ENCODE measurements at regions not wholly inside any gene's neighbourhood (a gene's known extent, or its start where the extent isn't known, plus 50 kb on each side); places are given as distances from the start of the nearest gene placed in this dataset.
"Not testable (repeated sequence)": the region's sequence is repeated elsewhere in the genome, so short reads cannot be mapped to it uniquely, and the experiment has no call there.

GRCh38 chr4:112731715-112732114 is 94.8 kb downstream of the LARP7 start:
- ChIA-PET POLR2A (no interaction called here), CTCF (no interaction called here)
- DNase-seq (ENCODE audit: extremely low spot score), result no peak
- TF ChIP-seq ARNT (IDR thresholded peaks at IDR 0.05), result no peak
- no peak for TF ChIP-seq BHLHE40 (IDR thresholded peaks at IDR 0.05; ENCODE audit: borderline replicate concordance)
- TF ChIP-seq, protein P1, sequence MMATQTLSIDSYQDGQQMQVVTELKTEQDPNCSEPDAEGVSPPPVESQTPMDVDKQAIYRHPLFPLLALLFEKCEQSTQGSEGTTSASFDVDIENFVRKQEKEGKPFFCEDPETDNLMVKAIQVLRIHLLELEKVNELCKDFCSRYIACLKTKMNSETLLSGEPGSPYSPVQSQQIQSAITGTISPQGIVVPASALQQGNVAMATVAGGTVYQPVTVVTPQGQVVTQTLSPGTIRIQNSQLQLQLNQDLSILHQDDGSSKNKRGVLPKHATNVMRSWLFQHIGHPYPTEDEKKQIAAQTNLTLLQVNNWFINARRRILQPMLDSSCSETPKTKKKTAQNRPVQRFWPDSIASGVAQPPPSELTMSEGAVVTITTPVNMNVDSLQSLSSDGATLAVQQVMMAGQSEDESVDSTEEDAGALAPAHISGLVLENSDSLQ (IDR thresholded peaks at IDR 0.05), result no peak
- TF ChIP-seq L3MBTL2 (conservative IDR thresholded peaks at IDR 0.05), result no peak
- no peak for TF ChIP-seq TARDBP (IDR thresholded peaks at IDR 0.05)
- no peak for TF ChIP-seq FOXK2 (IDR thresholded peaks at IDR 0.05)
- TF ChIP-seq SUZ12 (IDR thresholded peaks at IDR 0.05), result no peak
- TF ChIP-seq SP1 (IDR thresholded peaks at IDR 0.05), result no peak
- no peak for TF ChIP-seq CTBP1 (IDR thresholded peaks at IDR 0.05; ENCODE audit: borderline replicate concordance)
- no peak for TF ChIP-seq FOXA1 (IDR thresholded peaks at IDR 0.05)
- no peak for TF ChIP-seq FOXM1 (IDR thresholded peaks at IDR 0.05; ENCODE audit: borderline replicate concordance)
- no peak for TF ChIP-seq HDGF (IDR thresholded peaks at IDR 0.05; ENCODE audit: borderline replicate concordance)
- TF ChIP-seq LEF1 (IDR thresholded peaks at IDR 0.05; ENCODE audit: borderline replicate concordance), result no peak
- TF ChIP-seq ZNF384 (IDR thresholded peaks at IDR 0.05), result no peak
- TF ChIP-seq NFRKB (IDR thresholded peaks at IDR 0.05), result no peak
- TF ChIP-seq ELF4 (IDR thresholded peaks at IDR 0.05), result no peak

DNA sequence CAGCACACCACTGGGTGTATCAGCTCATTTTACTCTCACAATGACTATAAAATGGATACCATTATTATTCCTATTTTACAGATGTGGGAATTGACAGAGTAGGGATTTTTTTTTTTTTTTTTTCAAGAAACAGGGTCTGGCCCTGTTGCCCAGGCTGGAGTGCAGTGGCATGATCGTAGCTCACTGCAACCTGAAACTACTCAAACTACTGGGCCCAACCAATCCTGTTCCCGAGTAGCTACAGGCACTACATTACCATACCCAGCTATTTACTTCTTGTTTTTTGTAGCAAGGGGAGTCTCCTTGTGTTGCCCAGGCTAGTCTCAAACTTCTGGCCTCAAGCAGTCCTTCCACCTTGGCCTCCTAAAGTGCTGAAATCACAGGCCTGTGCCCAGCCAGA is 95.2 kb downstream of the LARP7 start:
- ChIA-PET CTCF (no interaction called here), POLR2A (no interaction called here)
- TF ChIP-seq NFRKB (IDR thresholded peaks at IDR 0.05) (no peak), SUZ12 (IDR thresholded peaks at IDR 0.05) (no peak), SP1 (IDR thresholded peaks at IDR 0.05) (no peak), ZNF384 (IDR thresholded peaks at IDR 0.05) (no peak), TARDBP (IDR thresholded peaks at IDR 0.05) (no peak)
- DNase-seq (ENCODE audit: extremely low spot score), result no peak

GRCh38 chr4:112735474-112735951 is 98.6 kb downstream of the LARP7 start:
- ChIA-PET CTCF (no interaction called here), POLR2A (no interaction called here)
- DNase-seq (ENCODE audit: extremely low spot score), result no peak
- no peak for TF ChIP-seq HDGF (IDR thresholded peaks at IDR 0.05; ENCODE audit: borderline replicate concordance)
- TF ChIP-seq, protein P1 (IDR thresholded peaks at IDR 0.05), result 0 out of 2 replicates have a peak, but pooled peaks have one; percentile 22

- no peak for TF ChIP-seq FOXA1 (IDR thresholded peaks at IDR 0.05)
- TF ChIP-seq SP1 (IDR thresholded peaks at IDR 0.05), result no peak
- TF ChIP-seq, protein P1 (IDR thresholded peaks at IDR 0.05), result no peak
- TF ChIP-seq ARNT (IDR thresholded peaks at IDR 0.05), result no peak
- TF ChIP-seq NFRKB (IDR thresholded peaks at IDR 0.05), result no peak
- ChIA-PET POLR2A (no interaction called here), CTCF (no interaction called here)
- no peak for DNase-seq (ENCODE audit: extremely low spot score)
Observed at GRCh38 chr4:112736718-112737135, 99.8 kb downstream of the LARP7 start.

- ChIA-PET POLR2A (no interaction called here), CTCF (no interaction called here)
- DNase-seq (ENCODE audit: extremely low spot score), result no peak
- no peak for TF ChIP-seq SUZ12 (IDR thresholded peaks at IDR 0.05)
Observed at GRCh38 chr4:112739442-112739841, 102.5 kb downstream of the LARP7 start.

DNA sequence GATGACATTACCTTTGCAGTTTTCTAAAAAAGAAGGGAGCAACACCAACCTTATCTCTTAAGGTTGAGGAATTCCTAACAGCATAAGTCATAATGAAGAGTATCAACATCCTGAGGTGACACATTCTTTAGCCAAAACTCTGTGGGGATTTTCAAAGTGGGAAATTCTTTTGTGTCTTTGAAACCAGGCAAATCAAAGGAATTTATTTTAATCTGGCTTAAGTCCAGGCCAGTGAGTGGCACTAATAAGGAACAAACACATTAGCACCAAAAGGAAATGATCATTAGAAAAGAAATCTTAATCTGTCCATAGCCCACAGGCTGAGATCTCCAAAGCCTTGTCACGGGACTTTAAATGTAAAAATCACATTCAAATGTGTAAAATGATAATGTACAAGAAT is 110.1 kb downstream of the LARP7 start:
- ChIA-PET POLR2A (no interaction called here), CTCF (interaction anchor here (0.7 kb wide), 1 partner anchor 87 kb away, joined by 4 read pairs; no protein-coding TSS in a partner anchor)
- DNase-seq (ENCODE audit: extremely low spot score), result no peak
- TF ChIP-seq TARDBP (IDR thresholded peaks at IDR 0.05) (no peak), ZNF384 (IDR thresholded peaks at IDR 0.05) (no peak), FOXA1 (IDR thresholded peaks at IDR 0.05) (no peak), ARNT (IDR thresholded peaks at IDR 0.05) (no peak), HDGF (IDR thresholded peaks at IDR 0.05; ENCODE audit: borderline replicate concordance) (no peak), SUZ12 (IDR thresholded peaks at IDR 0.05) (no peak), L3MBTL2 (conservative IDR thresholded peaks at IDR 0.05) (no peak), NFRKB (IDR thresholded peaks at IDR 0.05) (no peak), FOXK2 (IDR thresholded peaks at IDR 0.05) (no peak), FOXM1 (IDR thresholded peaks at IDR 0.05; ENCODE audit: borderline replicate concordance) (no peak), ELF4 (IDR thresholded peaks at IDR 0.05) (no peak), LEF1 (IDR thresholded peaks at IDR 0.05; ENCODE audit: borderline replicate concordance) (no peak), CTBP1 (IDR thresholded peaks at IDR 0.05; ENCODE audit: borderline replicate concordance) (no peak)
- TF ChIP-seq, protein P1 (IDR thresholded peaks at IDR 0.05), result no peak

- POLR2A ChIA-PET, result no interaction called here
- no peak for TF ChIP-seq LEF1 (IDR thresholded peaks at IDR 0.05; ENCODE audit: borderline replicate concordance)
- no peak for TF ChIP-seq CTBP1 (IDR thresholded peaks at IDR 0.05; ENCODE audit: borderline replicate concordance)
- no peak for TF ChIP-seq HDGF (IDR thresholded peaks at IDR 0.05; ENCODE audit: borderline replicate concordance)
- TF ChIP-seq ARNT (IDR thresholded peaks at IDR 0.05), result no peak
- no peak for TF ChIP-seq FOXK2 (IDR thresholded peaks at IDR 0.05)
- no peak for TF ChIP-seq FOXA1 (IDR thresholded peaks at IDR 0.05)
- no peak for TF ChIP-seq SUZ12 (IDR thresholded peaks at IDR 0.05)
- TF ChIP-seq L3MBTL2 (conservative IDR thresholded peaks at IDR 0.05), result no peak
- TF ChIP-seq ELF4 (IDR thresholded peaks at IDR 0.05), result no peak
- no peak for TF ChIP-seq TARDBP (IDR thresholded peaks at IDR 0.05)
- TF ChIP-seq, protein P1 (IDR thresholded peaks at IDR 0.05), result no peak
- TF ChIP-seq SP1 (IDR thresholded peaks at IDR 0.05), result no peak
- TF ChIP-seq NFRKB (IDR thresholded peaks at IDR 0.05), result no peak
- TF ChIP-seq FOXM1 (IDR thresholded peaks at IDR 0.05; ENCODE audit: borderline replicate concordance), result no peak
- TF ChIP-seq ZNF384 (IDR thresholded peaks at IDR 0.05), result no peak
- TF ChIP-seq BHLHE40 (IDR thresholded peaks at IDR 0.05; ENCODE audit: borderline replicate concordance), result no peak
- DNase-seq (ENCODE audit: extremely low spot score), result no peak
- CTCF ChIA-PET, result interaction anchor here (1.1 to 1.2 kb wide), 2 partner anchors 15 to 22 kb away, joined by 4 read pairs; no protein-coding TSS in a partner anchor
Observed at GRCh38 chr4:112748352-112748878, 111.5 kb downstream of the LARP7 start.

DNA sequence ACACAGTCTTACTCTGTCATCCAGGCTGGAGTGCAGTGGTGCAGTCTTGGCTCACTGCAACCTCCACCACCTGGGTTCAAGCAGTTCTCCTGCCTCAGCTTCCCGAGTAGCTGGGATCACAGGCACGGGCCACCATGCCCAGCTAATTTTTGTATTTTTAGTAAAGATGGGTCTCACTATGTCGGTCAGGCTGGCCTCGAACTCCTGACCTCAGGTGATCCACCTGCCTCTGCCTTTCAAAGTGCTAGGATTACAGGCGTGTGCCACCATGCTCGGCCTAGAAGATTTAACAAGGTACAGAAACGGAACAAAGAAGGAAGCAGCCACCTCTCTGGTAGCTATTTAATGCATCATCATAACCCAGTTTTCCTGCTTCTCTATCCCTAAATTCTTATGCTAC is 113.8 kb downstream of the LARP7 start:
- DNase-seq (ENCODE audit: extremely low spot score); POLR2A ChIA-PET: not testable (repeated sequence)
- CTCF ChIA-PET, result interaction anchor here (0.7 kb wide), 1 partner anchor 13 kb away, joined by 4 read pairs; no protein-coding TSS in a partner anchor

Measured in HEK293T (cell line).